DOHH2 (cell line): ENCODE measurements at regions not wholly inside any gene's neighbourhood (a gene's known extent, or its start where the extent isn't known, plus 50 kb on each side); places are given as distances from the start of the nearest gene placed in this dataset.

Source experiments
- EZH2phosphoT487 ChIP-seq: fragments of 200-600 bp; sonication (generic); IDR thresholded peaks from 2 replicates; pipeline ENCODE4 v1.6.1; 2017; ENCODE audit warnings: borderline replicate concordance, mild to moderate bottlenecking, antibody characterized with exemption, low read length, moderate library complexity, mixed read lengths
- TF ChIP-seq, protein P1 (sequence below): fragments of 200-600 bp; sonication (generic); IDR thresholded peaks from one replicate; pipeline ENCODE4 v1.5.1; 2014; ENCODE audit warnings: antibody characterized with exemption, mild to moderate bottlenecking, low read depth, low read length; ENCODE audit not compliant: poor library complexity, severe bottlenecking

DNA sequence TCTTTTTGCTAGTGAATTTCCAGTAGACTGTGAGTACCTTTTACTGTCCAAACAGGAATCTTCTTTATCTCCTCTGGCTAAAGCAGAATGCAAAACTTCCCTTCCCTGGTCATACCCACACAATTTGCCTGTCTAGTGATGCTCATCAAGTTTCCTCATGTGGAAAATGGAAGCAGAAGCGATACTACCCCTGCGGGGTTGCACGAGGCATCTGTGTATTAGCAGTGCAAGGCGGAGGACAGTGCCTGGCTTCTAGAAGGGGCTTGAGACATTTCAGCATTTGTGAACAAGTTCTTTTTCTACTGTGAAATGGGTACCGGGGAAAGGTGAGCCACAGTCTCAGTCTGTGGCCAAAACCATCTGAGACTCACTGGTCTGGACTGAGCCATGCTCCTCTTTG, 340.9 kb downstream of the AACS start:
- TF ChIP-seq, protein P1, sequence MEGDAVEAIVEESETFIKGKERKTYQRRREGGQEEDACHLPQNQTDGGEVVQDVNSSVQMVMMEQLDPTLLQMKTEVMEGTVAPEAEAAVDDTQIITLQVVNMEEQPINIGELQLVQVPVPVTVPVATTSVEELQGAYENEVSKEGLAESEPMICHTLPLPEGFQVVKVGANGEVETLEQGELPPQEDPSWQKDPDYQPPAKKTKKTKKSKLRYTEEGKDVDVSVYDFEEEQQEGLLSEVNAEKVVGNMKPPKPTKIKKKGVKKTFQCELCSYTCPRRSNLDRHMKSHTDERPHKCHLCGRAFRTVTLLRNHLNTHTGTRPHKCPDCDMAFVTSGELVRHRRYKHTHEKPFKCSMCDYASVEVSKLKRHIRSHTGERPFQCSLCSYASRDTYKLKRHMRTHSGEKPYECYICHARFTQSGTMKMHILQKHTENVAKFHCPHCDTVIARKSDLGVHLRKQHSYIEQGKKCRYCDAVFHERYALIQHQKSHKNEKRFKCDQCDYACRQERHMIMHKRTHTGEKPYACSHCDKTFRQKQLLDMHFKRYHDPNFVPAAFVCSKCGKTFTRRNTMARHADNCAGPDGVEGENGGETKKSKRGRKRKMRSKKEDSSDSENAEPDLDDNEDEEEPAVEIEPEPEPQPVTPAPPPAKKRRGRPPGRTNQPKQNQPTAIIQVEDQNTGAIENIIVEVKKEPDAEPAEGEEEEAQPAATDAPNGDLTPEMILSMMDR: no peak
- no peak for TF ChIP-seq EZH2phosphoT487
